Spleen (tissue), 11 donors: ENCODE measurements at regions not wholly inside any gene's neighbourhood (a gene's known extent, or its start where the extent isn't known, plus 50 kb on each side); places are given as distances from the start of the nearest gene placed in this dataset.

ENCODE experiments used
- DNase-seq: peaks from one replicate; pipeline ENCODE4 v3.0.0-alpha.2; 2020
- H3K27ac ChIP-seq, 8 donors: fragments of 200-600 bp; sonication (generic) in 7 of 8; 1 replicate in 4 of 8; 2 replicates in 4 of 8; pipeline versions ENCODE4 v1.5.0 to v1.8.0; 2016 to 2021; ENCODE audit warnings: inconsistent platforms in 4 of 8, mild to moderate bottlenecking in 4 of 8, moderate library complexity in 1 of 8
- H3K27me3 ChIP-seq, 7 donors: fragments of 200-600 bp; sonication (generic) in 6 of 7; replicated peaks in 1 of 7; 1 replicate in 4 of 7; 2 replicates in 3 of 7; pipeline versions ENCODE4 v1.5.0 to v1.8.0; 2016 to 2021; ENCODE audit warnings: inconsistent platforms in 3 of 7, mild to moderate bottlenecking in 1 of 7
- H3K36me3 ChIP-seq, 6 donors: fragments of 200-600 bp; sonication (generic) in 5 of 6; 1 replicate in 4 of 6; 2 replicates in 2 of 6; pipeline versions ENCODE4 v1.5.0 to v1.8.0; 2016 to 2021; ENCODE audit warnings: inconsistent platforms in 2 of 6
- H3K4me1 ChIP-seq, 6 donors: fragments of 200-600 bp; sonication (generic) in 5 of 6; 1 replicate in 3 of 6; 2 replicates in 3 of 6; pipeline versions ENCODE4 v1.5.0 to v1.8.0; 2016 to 2021; ENCODE audit warnings: inconsistent platforms in 3 of 6
- H3K4me3 ChIP-seq, 8 donors: fragments of 200-600 bp; sonication (generic) in 7 of 8; 1 replicate in 4 of 8; 2 replicates in 4 of 8; pipeline versions ENCODE4 v1.5.0 to v1.8.0; 2016 to 2021; ENCODE audit warnings: inconsistent platforms in 4 of 8, mild to moderate bottlenecking in 4 of 8, moderate library complexity in 2 of 8
- H3K9me3 ChIP-seq, 8 donors: fragments of 200-600 bp; sonication (generic) in 7 of 8; 1 replicate in 4 of 8; 2 replicates in 4 of 8; pipeline versions ENCODE4 v1.5.0 to v1.8.0; 2016 to 2021; ENCODE audit warnings: inconsistent platforms in 4 of 8
- CTCF ChIP-seq, 11 experiments: fragments of 200-600 bp in 7 of 11; fragments of 450-650 bp in 4 of 11; sonication (generic) in 4 of 11; IDR thresholded peaks in 8 of 11; conservative IDR thresholded peaks in 3 of 11; 1 replicate in 7 of 11; 2 replicates in 4 of 11; pipeline versions ENCODE4 v1.4.0 to v1.8.0; 2016 to 2021; ENCODE audit warnings: antibody characterized with exemption in 11 of 11, inconsistent platforms in 4 of 11, mild to moderate bottlenecking in 1 of 11
- POLR2A ChIP-seq, 3 donors: fragments of 450-650 bp; IDR thresholded peaks; one replicate each; pipeline ENCODE4 v1.5.1; 2017; ENCODE audit warnings: antibody characterized with exemption in 3 of 3, mild to moderate bottlenecking in 1 of 3
- POLR2AphosphoS5 ChIP-seq, 3 donors: sonication (generic); formaldehyde crosslinking; IDR thresholded peaks; one replicate each; pipeline ENCODE4 v1.5.1; 2017; ENCODE audit warnings: antibody characterized with exemption in 3 of 3
- WGBS, 5 donors: extraction: QIAGEN DNeasy Blood & Tissue Kit in 3 of 5; methylation state at CpG; one replicate each; pipeline versions ENCODE4 v1.1.5 to v1.1.7; 2013 to 2018; 5-methylcytosine and 5-hydroxymethylcytosine counted together
- intact Hi-C: fragments of 100-400 bp; cut with DNase I; formaldehyde crosslinking; loops from one replicate; pipeline ENCODE4 v1.15.0; 2023; ENCODE audit warnings: low total_unique reads
- donor health status: healthy with polysubstance abuse.
- donor health status: DM: no; HTN: no; CAD: no; lungs with moderate emphysema.
- donor health status: DM: no; HTN: no; CAD: no.
- donor health status: Bipolar disorder and iron deficiency.
- donor health status: healthy.
- donor health status: DM: no; HTN: no; CAD: no.
- donor health status: DM: yes; HTN: yes; CAD: no.

GRCh38 chr19:30882411-30883005 lies 466.7 kb downstream of the TSHZ3 start:
- WGBS, 5 donors: 60 to 77% (median 63%) methylated on average over 7 of the region's 7 CpGs
- no peak for TF ChIP-seq POLR2A (IDR thresholded peaks at IDR 0.05)
- no peak for TF ChIP-seq POLR2AphosphoS5 (IDR thresholded peaks at IDR 0.05)
- TF ChIP-seq CTCF (IDR thresholded peaks at IDR 0.05 in 8 of 11, conservative IDR thresholded peaks at IDR 0.05 in 3 of 11): no peak
- Histone ChIP-seq H3K9me3 (peaks cover 0 to 7% (median 0%) of the 10 kb centered on the region in 8 donors), H3K27me3 (no peaks in the 10 kb centered on the region), H3K27ac (no peak overlapping the region), H3K4me1 (peaks cover 0 to 37% (median 0%) of the 10 kb centered on the region in 6 donors), H3K36me3 (no peaks in the 10 kb centered on the region), H3K4me3 (no peak overlapping the region)
- no peak for DNase-seq
- intact Hi-C loops: no loop called here

GRCh38 chr19:30881930-30882329 lies 467.3 kb downstream of the TSHZ3 start:
- no peak overlapping the region for H3K27ac ChIP-seq
- intact Hi-C loops: no loop called here
- no peak for DNase-seq
- TF ChIP-seq CTCF (IDR thresholded peaks at IDR 0.05 in 8 of 11, conservative IDR thresholded peaks at IDR 0.05 in 3 of 11) (no peak), POLR2A (IDR thresholded peaks at IDR 0.05) (no peak), POLR2AphosphoS5 (IDR thresholded peaks at IDR 0.05) (no peak)
- no peaks in the 10 kb centered on the region for H3K36me3 ChIP-seq
- H3K4me3 ChIP-seq: no peak overlapping the region
- peaks cover 0 to 37% (median 0%) of the 10 kb centered on the region in 6 donors for H3K4me1 ChIP-seq
- peaks cover 0 to 7% (median 0%) of the 10 kb centered on the region in 8 donors for H3K9me3 ChIP-seq
- H3K27me3 ChIP-seq: no peaks in the 10 kb centered on the region
- 48 to 85% (median 59%) methylated on average over 2 of the region's 2 CpGs for WGBS, 5 donors

GRCh38 chr19:30881281-30881680 lies 468.0 kb downstream of the TSHZ3 start:
- 81 to 92% (median 85%) methylated on average over 7 of the region's 7 CpGs for WGBS, 5 donors
- no peaks in the 10 kb centered on the region for H3K36me3 ChIP-seq
- intact Hi-C loops: no loop called here

More at GRCh38 chr19:30881281-30881680, 468.0 kb downstream of the TSHZ3 start:
- peaks cover 0 to 7% (median 0%) of the 10 kb centered on the region in 8 donors for H3K9me3 ChIP-seq
- H3K27me3 ChIP-seq: no peaks in the 10 kb centered on the region
- H3K4me3 ChIP-seq: no peak overlapping the region
- no peak overlapping the region for H3K27ac ChIP-seq
- DNase-seq: no peak
- H3K4me1 ChIP-seq: peaks cover 0 to 37% (median 0%) of the 10 kb centered on the region in 6 donors
- no peak for TF ChIP-seq POLR2A (IDR thresholded peaks at IDR 0.05)
- no peak for TF ChIP-seq POLR2AphosphoS5 (IDR thresholded peaks at IDR 0.05)
- no peak for TF ChIP-seq CTCF (IDR thresholded peaks at IDR 0.05 in 8 of 11, conservative IDR thresholded peaks at IDR 0.05 in 3 of 11)
